ENCODE measurements at regions not wholly inside any gene's neighbourhood (a gene's known extent, or its start where the extent isn't known, plus 50 kb on each side); places are given as distances from the start of the nearest gene placed in this dataset.

DNA sequence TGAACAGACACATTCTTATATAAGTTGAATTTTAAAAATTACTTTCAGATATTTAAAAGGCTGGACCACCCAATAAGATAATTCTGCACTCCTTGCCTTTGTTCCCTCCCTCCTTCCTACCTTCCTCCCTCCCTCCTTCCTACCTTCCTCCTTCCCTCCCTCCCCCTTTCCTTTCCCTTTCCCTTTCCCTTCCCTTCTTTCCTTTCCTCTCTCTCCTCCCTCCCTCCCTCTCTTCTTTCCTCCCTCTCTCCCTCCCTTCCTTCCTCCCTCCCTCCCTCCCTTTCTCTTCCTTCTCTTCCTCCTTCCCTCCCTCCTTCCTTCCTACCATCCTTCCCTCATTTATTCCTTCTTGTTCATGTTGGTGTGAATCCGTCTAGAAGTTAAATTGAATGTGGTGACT lies 93.0 kb downstream of the ATP6V1G3 start:
- Histone ChIP-seq H3K9me3 (no peaks in the 10 kb centered on the region), H3K36me3 (no peaks in the 10 kb centered on the region), H3K27me3 (no peaks in the 10 kb centered on the region), H3K4me1 (no peaks in the 10 kb centered on the region), H3K4me3 (no peak overlapping the region), H3K27ac (no peak overlapping the region)
- TF ChIP-seq POLR2A (IDR thresholded peaks at IDR 0.05): no peak
- TF ChIP-seq EP300 (IDR thresholded peaks at IDR 0.05): no peak
- TF ChIP-seq CTCF (IDR thresholded peaks at IDR 0.05): no peak
- no peak for TF ChIP-seq POLR2AphosphoS5 (IDR thresholded peaks at IDR 0.05)
- ATAC-seq: no peak
- 20 to 40% methylated on average over 1 of the region's 1 CpG for WGBS, 2 donors (ENCODE audit: low coverage in 1 of 2)

DNA sequence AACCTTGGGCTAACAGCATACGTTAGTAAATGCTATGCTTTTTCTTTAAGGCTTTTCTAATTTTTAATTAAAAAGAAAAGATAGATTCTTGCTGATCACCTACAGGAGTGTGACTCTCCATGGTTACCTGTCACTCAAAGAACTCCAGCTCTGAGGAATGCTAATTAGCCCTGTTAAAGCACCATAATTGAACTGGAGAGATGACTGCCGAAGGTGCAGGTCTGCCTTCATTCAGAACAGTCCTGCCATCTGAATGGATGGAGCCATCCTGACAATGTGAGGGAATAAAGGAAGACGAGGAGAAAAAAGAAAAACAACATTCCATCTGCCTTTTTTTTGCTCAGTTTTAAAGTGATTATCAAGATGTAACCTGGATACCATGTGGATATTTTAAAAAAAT lies 94.6 kb downstream of the ATP6V1G3 start:
- TF ChIP-seq EP300 (IDR thresholded peaks at IDR 0.05): no peak
- no peak for TF ChIP-seq POLR2A (IDR thresholded peaks at IDR 0.05)
- no peak for TF ChIP-seq CTCF (IDR thresholded peaks at IDR 0.05)
- TF ChIP-seq POLR2AphosphoS5 (IDR thresholded peaks at IDR 0.05): no peak
- 50 to 59% methylated on average over 2 to 3 of the region's 3 CpGs for whole genome bisulfite sequencing, 2 donors (ENCODE audit: low coverage in 1 of 2)

DNA sequence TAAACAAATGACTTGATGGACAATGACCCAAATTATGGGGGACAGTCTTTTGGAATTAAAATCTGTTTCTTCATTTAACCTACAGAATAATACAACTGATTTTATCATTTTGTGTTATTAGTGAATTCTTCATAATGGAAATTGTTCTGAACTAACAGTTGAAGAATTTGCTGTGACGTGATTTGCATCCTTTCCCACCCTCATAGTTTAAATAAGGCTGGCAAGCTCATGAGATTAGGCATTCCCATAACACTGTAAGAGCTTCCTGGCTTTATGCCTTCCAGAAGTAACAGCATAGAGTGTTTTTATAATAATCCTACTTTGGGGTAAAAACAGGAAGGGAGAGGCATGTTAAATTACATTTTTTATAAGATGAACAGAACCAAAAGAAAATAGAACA lies 95.7 kb downstream of the ATP6V1G3 start:
- TF ChIP-seq CTCF (IDR thresholded peaks at IDR 0.05) (no peak), EP300 (IDR thresholded peaks at IDR 0.05) (no peak), POLR2AphosphoS5 (IDR thresholded peaks at IDR 0.05) (no peak), POLR2A (IDR thresholded peaks at IDR 0.05) (no peak)
- H3K4me1 ChIP-seq: no peaks in the 10 kb centered on the region
- WGBS, 2 donors (ENCODE audit: low coverage in 1 of 2): 21 to 27% methylated on average over 1 of the region's 1 CpG

More for the DNA sequence above, 94.6 kb downstream of the ATP6V1G3 start:
- Histone ChIP-seq H3K27me3 (no peaks in the 10 kb centered on the region), H3K9me3 (no peaks in the 10 kb centered on the region), H3K4me1 (no peaks in the 10 kb centered on the region), H3K4me3 (no peak overlapping the region), H3K27ac (no peak overlapping the region), H3K36me3 (no peaks in the 10 kb centered on the region)
- ATAC-seq: no peak

DNA sequence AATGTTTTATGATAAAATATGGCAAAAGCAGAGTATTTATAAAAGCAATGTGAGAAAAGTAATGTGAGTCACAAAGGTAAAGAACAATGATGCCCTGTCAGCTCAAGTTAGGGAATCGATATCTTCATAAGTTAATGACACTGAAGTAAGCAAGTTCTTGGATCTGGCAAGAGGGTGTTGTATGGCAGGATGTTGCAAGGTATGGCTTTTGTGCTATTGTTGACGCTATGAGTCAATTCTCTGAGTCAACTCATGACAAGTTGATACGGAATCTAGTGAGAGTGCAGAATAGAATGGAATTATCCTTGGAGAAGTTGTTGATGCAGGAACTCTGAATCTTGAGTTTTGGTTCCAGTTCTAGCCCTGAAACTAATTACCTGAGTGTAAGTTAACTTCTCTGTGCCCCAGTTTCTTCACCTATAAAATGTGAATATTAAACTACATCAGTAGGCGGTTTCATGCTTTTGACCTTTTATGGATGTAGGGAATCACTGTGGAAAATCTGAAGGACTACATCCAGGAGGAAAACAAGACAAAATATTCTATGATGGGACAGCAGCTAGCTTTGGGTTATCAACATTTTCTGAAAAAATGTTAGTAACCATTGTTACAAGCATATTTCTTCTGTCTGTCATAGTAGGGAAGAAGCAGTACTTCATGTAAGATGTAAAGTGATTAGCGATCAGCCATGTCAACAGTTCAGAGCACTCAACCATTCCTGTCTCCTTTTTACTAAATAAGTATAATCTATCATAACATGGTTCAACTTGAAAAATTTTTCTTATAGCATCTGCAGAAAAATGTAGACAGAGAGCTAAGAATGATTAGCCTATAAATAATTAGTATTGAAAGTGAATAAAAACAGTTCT lies 96.9 kb downstream of the ATP6V1G3 start:
- no peaks in the 10 kb centered on the region for H3K36me3 ChIP-seq
- no peak overlapping the region for H3K27ac ChIP-seq
- TF ChIP-seq POLR2A (IDR thresholded peaks at IDR 0.05) (no peak), CTCF (IDR thresholded peaks at IDR 0.05) (no peak), POLR2AphosphoS5 (IDR thresholded peaks at IDR 0.05) (no peak), EP300 (IDR thresholded peaks at IDR 0.05) (no peak)
- H3K27me3 ChIP-seq: no peaks in the 10 kb centered on the region
- no peak for ATAC-seq
- WGBS, 2 donors (ENCODE audit: low coverage in 1 of 2): 86 to 96% methylated on average over 5 of the region's 5 CpGs
- H3K4me3 ChIP-seq: no peak overlapping the region
- no peaks in the 10 kb centered on the region for H3K4me1 ChIP-seq
- H3K9me3 ChIP-seq: no peaks in the 10 kb centered on the region

More for the DNA sequence above, 95.7 kb downstream of the ATP6V1G3 start:
- no peak overlapping the region for H3K27ac ChIP-seq
- no peaks in the 10 kb centered on the region for H3K27me3 ChIP-seq
- ATAC-seq: no peak
- H3K4me3 ChIP-seq: no peak overlapping the region
- H3K36me3 ChIP-seq: no peaks in the 10 kb centered on the region
- no peaks in the 10 kb centered on the region for H3K9me3 ChIP-seq

- H3K27me3 ChIP-seq: no peaks in the 10 kb centered on the region
- TF ChIP-seq POLR2AphosphoS5 (IDR thresholded peaks at IDR 0.05): no peak
- TF ChIP-seq CTCF (IDR thresholded peaks at IDR 0.05): no peak
- TF ChIP-seq POLR2A (IDR thresholded peaks at IDR 0.05): no peak
- no peak for TF ChIP-seq EP300 (IDR thresholded peaks at IDR 0.05)
- no peak overlapping the region for H3K27ac ChIP-seq
- H3K9me3 ChIP-seq: no peaks in the 10 kb centered on the region
- 31 to 40% methylated on average over 6 of the region's 6 CpGs for WGBS, 2 donors (ENCODE audit: low coverage in 1 of 2)
- H3K4me3 ChIP-seq: no peak overlapping the region
- no peak for ATAC-seq
- H3K4me1 ChIP-seq: no peaks in the 10 kb centered on the region
- H3K36me3 ChIP-seq: no peaks in the 10 kb centered on the region
These were observed 99.6 kb downstream of the ATP6V1G3 start for GRCh38 chr1:198440842-198441241.

All from gastroesophageal sphincter (tissue), 4 donors.